HepG2 (cell line): ENCODE measurements at regions not wholly inside any gene's neighbourhood (a gene's known extent, or its start where the extent isn't known, plus 50 kb on each side); places are given as distances from the start of the nearest gene placed in this dataset.
A peak's percentile ranks its signal among the peaks of the same experiment; 100 is the strongest.

Experiments used
- ATAC-seq: fragments of 200-7000 bp; cut with Tn5 transposase; 3 replicates; pipeline ENCODE4 v1.9.1; 2020; ENCODE audit warnings: mild to moderate bottlenecking, moderate library complexity
- BruUV-seq: library from RNA; stranded (reverse); fragments of 400-500 nt; replicated peaks from 2 replicates; lab custom pipeline; 2021; lab: Mats Ljungman, UMichigan
- CTCF ChIA-PET: fragments of 300-600 bp; formaldehyde crosslinking; extraction: SDS; loops from one replicate; lab custom pipeline; 2021; ENCODE audit warnings: low total read pairs, inconsistent platforms, low intra/inter-chr PET ratio; lab: Yijun Ruan, JAX
- POLR2A ChIA-PET: fragments of 350-600 bp; sonication (Branson Sonifier 250); formaldehyde crosslinking; loops from one replicate; lab custom pipeline; 2020; ENCODE audit warnings: antibody characterized with exemption, inconsistent platforms; lab: Yijun Ruan, JAX
- DNase-seq: peaks from one replicate; pipeline ENCODE4 v3.0.0-alpha.2; 2015; ENCODE audit warnings: low spot score
- FAIRE-seq: peaks from 3 replicates; lab custom pipeline; 2011; peaks lifted over from hg19 to GRCh38; lab: Jason Lieb, UNC
- H2AFZ ChIP-seq: one replicate; pipeline ENCODE4 v1.6.1; 2011; ENCODE audit warnings: low read length, inconsistent platforms
- H3K27ac ChIP-seq: fragments of 300-600 bp; 3 replicates; pipeline ENCODE4 v1.8.0; 2011; ENCODE audit warnings: mixed run types, mild to moderate bottlenecking, mixed read lengths, low read length, inconsistent platforms; ENCODE audit not compliant: insufficient read depth; ENCODE audit errors: extremely low read length
- H3K27me3 ChIP-seq, 2 experiments: fragments of 200-600 bp in 1 of 2; 2 replicates in 1 of 2; 3 replicates in 1 of 2; pipeline versions ENCODE4 v1.6.0 to v1.8.0; 2011; ENCODE audit warnings: low read length in 2 of 2, mild to moderate bottlenecking in 2 of 2, moderate library complexity in 2 of 2, inconsistent platforms in 1 of 2; ENCODE audit not compliant: insufficient read depth in 2 of 2, control insufficient read depth in 1 of 2
- H3K36me3 ChIP-seq, 2 experiments: fragments of 200-600 bp in 1 of 2; replicated peaks in 1 of 2; 2 replicates in 1 of 2; 3 replicates in 1 of 2; pipeline versions ENCODE4 v1.5.1 to v1.8.0; 2011; ENCODE audit warnings: low read length in 2 of 2, inconsistent platforms in 1 of 2; ENCODE audit not compliant: insufficient read depth in 2 of 2, control insufficient read depth in 1 of 2
- H3K4me1 ChIP-seq: 2 replicates; pipeline ENCODE4 v1.5.1; 2012; ENCODE audit warnings: low read length, inconsistent platforms; ENCODE audit not compliant: insufficient read depth
- H3K4me2 ChIP-seq: 2 replicates; pipeline ENCODE4 v1.6.0; 2011; ENCODE audit warnings: low read depth, low read length, inconsistent platforms
- H3K4me3 ChIP-seq, 3 experiments: fragments of 200-600 bp in 1 of 3; sonication (generic), shearing (Covaris generic) in 1 of 3; replicated peaks in 1 of 3; 2 replicates each; pipeline ENCODE4 v1.5.1; 2011 to 2016; ENCODE audit warnings: low read length in 3 of 3, inconsistent platforms in 2 of 3, low read depth in 2 of 3, mild to moderate bottlenecking in 2 of 3, control low read depth in 1 of 3, mixed read lengths in 1 of 3; ENCODE audit not compliant: insufficient read depth in 1 of 3
- H3K79me2 ChIP-seq: one replicate; pipeline ENCODE4 v1.6.1; 2011; ENCODE audit warnings: low read length, inconsistent platforms; ENCODE audit not compliant: insufficient read depth
- H3K9ac ChIP-seq: 2 replicates; pipeline ENCODE4 v1.6.0; 2011; ENCODE audit warnings: mild to moderate bottlenecking, low read depth, low read length, inconsistent platforms; ENCODE audit not compliant: insufficient read depth
- H3K9me3 ChIP-seq: 2 replicates; pipeline ENCODE4 v1.5.1; 2012; ENCODE audit warnings: mild to moderate bottlenecking, low read length
- H4K20me1 ChIP-seq: 2 replicates; pipeline ENCODE4 v1.6.0; 2011; ENCODE audit warnings: inconsistent platforms, mild to moderate bottlenecking, low read length, moderate library complexity; ENCODE audit not compliant: insufficient read depth
- ATF7 ChIP-seq, 2 experiments: fragments of 450-650 bp in 1 of 2; sonication (generic) in 1 of 2; formaldehyde crosslinking in 1 of 2; IDR thresholded peaks; 2 replicates each; pipeline versions ENCODE4 v1.4.0 to v1.6.1; 2016 to 2020; ENCODE audit warnings: antibody characterized with exemption in 1 of 2, mild to moderate bottlenecking in 1 of 2, missing genetic modification reagents in 1 of 2
- CEBPB ChIP-seq: IDR thresholded peaks from 2 replicates; pipeline ENCODE4 v1.6.1; 2011; ENCODE audit warnings: low read depth, low read length, improper control_type of control experiment, borderline replicate concordance
- TRIM24 ChIP-seq: sonication (generic); formaldehyde crosslinking; IDR thresholded peaks from 2 replicates; pipeline ENCODE4 v1.8.0; 2022; ENCODE audit warnings: mild to moderate bottlenecking, missing genetic modification reagents
- ZNF296 ChIP-seq: sonication (generic); formaldehyde crosslinking; conservative IDR thresholded peaks from 2 replicates; pipeline ENCODE4 v1.5.0; 2020; ENCODE audit warnings: mild to moderate bottlenecking, missing genetic modification reagents
- WGBS: methylation state at CpG from one replicate; pipeline ENCODE4 v1.1.6; 2017; ENCODE audit warnings: low lambda C conversion rate; 5-methylcytosine and 5-hydroxymethylcytosine counted together
- in situ Hi-C: cut with HindIII; loops from 2 replicates; pipeline ENCODE4 v1.10.0; 2017; ENCODE audit warnings: low pct_unique_long_range_greater_than_20kb; ENCODE audit not compliant: extremely low pct_ligation_motif_present
- intact Hi-C: fragments of 100-400 bp; cut with micrococcal nuclease; formaldehyde crosslinking; loops from one replicate; pipeline ENCODE4 v1.10.0; 2022; ENCODE audit not compliant: unreplicated experiment

GRCh38 chr2:163466331-163467250 lies 269.2 kb downstream of the FIGN start:
- H3K4me2 ChIP-seq = no peak overlapping the region
- H3K27ac ChIP-seq = no peak overlapping the region
- WGBS = 45% methylated on average over 11 of the region's 11 CpGs
- H3K9ac ChIP-seq = no peak overlapping the region
- TF ChIP-seq CEBPB = peak; percentile 72; the same call in 1 of the 2 replicates
- no peak for TF ChIP-seq ZNF296 (CRISPR knock-in tag)
- TF ChIP-seq ATF7 (IDR thresholded peaks at IDR 0.05) = peak; percentile 55; the same call in 1 of the 2 replicates
- no peak for TF ChIP-seq ATF7 (CRISPR knock-in tag; IDR thresholded peaks at IDR 0.05)
- no peak for DNase-seq
- no TSS peak for BruUV-seq
- no peaks in the 10 kb centered on the region for H3K9me3 ChIP-seq
- H2AFZ ChIP-seq = no peak overlapping the region
- no peak overlapping the region for H3K4me3 ChIP-seq
- H3K4me1 ChIP-seq = no peaks in the 10 kb centered on the region
- intact Hi-C loops = no loop called here
- no peak for ATAC-seq
- H3K27me3 ChIP-seq = no peaks in the 10 kb centered on the region
- no peaks in the 10 kb centered on the region for H3K36me3 ChIP-seq
- FAIRE-seq = no peak
- in situ Hi-C loops = no loop called here
- H3K79me2 ChIP-seq = no peaks in the 10 kb centered on the region
- CTCF ChIA-PET = no interaction called here
- no peaks in the 10 kb centered on the region for H4K20me1 ChIP-seq
- POLR2A ChIA-PET = no interaction called here

- no peaks in the 10 kb centered on the region for H3K36me3 ChIP-seq
- ChIA-PET POLR2A (no interaction called here), CTCF (no interaction called here)
- in situ Hi-C loops (no loop called here), intact Hi-C loops (no loop called here)
- no peaks in the 10 kb centered on the region for H3K27me3 ChIP-seq
- no peaks in the 10 kb centered on the region for H4K20me1 ChIP-seq
- no peak overlapping the region for H3K4me2 ChIP-seq
- no peak overlapping the region for H3K9ac ChIP-seq
- no peaks in the 10 kb centered on the region for H3K9me3 ChIP-seq
- no peak overlapping the region for H3K27ac ChIP-seq
- WGBS = 3% methylated on average over 2 of the region's 2 CpGs
- DNase-seq (no peak), ATAC-seq (no peak), FAIRE-seq (no peak)
- H3K79me2 ChIP-seq = no peaks in the 10 kb centered on the region
- BruUV-seq = no TSS peak
- H2AFZ ChIP-seq = no peak overlapping the region
- TF ChIP-seq TRIM24 (CRISPR knock-in tag) = no peak
- H3K4me3 ChIP-seq = no peak overlapping the region
- H3K4me1 ChIP-seq = no peaks in the 10 kb centered on the region
These were observed 270.4 kb downstream of the FIGN start for GRCh38 chr2:163465440-163465839.
